Medulla oblongata (tissue), 1 donor: ENCODE measurements at regions not wholly inside any gene's neighbourhood (a gene's known extent, or its start where the extent isn't known, plus 50 kb on each side); places are given as distances from the start of the nearest gene placed in this dataset.

Experiments
- DNase-seq: peaks from one replicate; pipeline ENCODE4 v3.0.0-alpha.2; 2015; ENCODE audit errors: extremely low spot score

- DNase-seq, result no peak
Observed at GRCh38 chr16:62573466-62573865, 537.2 kb upstream of the CDH8 start.

- no peak for DNase-seq
Observed at GRCh38 chr16:62568926-62569325, 532.7 kb upstream of the CDH8 start.

DNA sequence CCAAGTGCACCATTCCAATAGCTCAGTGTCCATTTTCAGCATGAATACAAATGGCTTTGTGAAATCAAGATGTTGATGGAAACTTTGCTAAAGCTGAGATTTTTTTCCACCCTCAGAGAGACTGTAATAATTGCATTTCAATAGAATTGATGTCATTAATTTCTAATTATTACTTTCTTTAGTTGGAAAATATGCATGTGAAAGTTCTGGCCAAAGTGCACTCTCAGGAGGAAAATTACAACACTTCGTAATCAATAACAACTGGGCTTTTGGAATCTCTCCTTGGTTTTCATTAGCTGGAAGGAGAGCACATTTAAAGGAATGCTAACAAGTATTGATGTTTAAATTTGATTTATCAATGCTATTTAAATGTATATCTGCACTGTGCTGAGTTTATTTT lies 529.5 kb upstream of the CDH8 start:
- no peak for DNase-seq

DNA sequence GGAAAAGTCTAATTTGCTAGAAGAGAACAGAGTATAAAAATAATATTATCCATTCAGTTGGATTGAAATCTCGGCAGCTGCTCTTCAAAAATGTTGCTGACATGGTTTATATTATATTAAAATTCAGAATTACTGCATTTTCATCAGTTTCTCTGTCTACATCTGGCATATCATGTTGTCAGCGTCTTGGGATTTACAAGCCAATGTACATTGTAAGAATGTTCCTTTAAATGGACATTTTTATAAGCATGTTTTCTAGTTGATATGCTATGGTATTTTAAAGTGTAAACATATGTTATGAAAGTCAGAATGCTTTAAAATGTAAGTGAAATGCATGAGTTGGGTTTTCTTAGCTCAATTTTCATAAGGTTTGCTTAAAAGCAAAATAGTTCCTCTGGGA lies 528.1 kb upstream of the CDH8 start:
- DNase-seq, result no peak

DNA sequence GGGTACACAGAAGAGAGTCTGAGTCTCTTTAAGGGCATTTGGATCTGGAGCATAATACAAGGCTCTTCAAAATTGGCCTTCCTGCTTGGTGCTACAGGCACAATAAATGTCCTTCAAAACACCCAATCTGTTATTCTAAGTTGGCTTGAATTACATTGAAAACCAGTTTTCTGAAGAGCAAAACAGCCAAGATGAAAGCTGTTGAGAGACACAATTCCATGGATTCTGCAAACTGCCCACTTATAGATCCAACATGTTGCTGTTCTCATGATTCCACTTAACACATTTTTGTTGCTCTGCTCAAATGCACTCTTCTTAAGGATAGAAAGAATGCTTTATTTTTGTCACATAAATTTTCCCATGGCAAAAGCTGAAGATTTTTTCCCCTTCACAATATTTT lies 525.9 kb upstream of the CDH8 start:
- no peak for DNase-seq

- DNase-seq, result peak; percentile 68
Observed at GRCh38 chr16:62549875-62550274, 513.6 kb upstream of the CDH8 start.

DNA sequence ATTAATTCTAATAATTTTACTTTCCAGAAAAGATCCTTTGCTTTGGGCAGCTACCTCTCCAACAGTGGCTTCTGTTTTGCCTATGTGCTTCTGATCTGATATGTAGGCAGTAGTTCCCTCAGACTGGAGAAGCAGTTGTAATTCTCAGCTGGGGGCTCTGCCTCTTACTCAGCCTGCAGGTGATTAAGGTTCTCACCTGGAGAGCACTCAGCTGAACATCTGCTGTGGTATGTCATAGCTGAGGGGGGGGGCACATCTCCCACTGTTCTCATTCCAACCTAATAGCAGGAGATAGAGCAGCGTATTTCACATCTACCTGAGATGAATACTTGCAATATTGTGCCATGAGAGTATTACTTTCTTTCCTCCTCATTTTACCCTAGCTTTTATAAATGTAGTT lies 511.9 kb upstream of the CDH8 start:
- DNase-seq, result no peak

DNA sequence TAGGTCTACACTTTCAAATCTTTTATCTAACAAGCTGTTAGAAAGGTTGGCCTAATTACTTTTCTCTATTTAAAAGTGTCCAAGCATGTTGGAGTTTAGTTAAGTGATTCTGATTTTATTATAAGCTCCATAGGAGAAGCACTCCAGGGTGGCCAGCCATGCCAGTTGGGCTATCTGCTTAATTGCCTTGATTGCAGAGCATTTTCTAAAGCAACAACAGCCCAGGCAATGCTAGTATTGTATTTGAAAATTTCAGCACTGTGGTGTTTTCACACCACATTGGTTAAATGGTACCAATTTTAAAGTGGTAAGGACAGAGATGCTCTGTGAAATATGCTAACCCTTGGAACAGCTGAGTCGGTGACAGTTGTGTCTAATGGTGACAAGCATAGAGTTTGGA lies 510.5 kb upstream of the CDH8 start:
- no peak for DNase-seq

DNA sequence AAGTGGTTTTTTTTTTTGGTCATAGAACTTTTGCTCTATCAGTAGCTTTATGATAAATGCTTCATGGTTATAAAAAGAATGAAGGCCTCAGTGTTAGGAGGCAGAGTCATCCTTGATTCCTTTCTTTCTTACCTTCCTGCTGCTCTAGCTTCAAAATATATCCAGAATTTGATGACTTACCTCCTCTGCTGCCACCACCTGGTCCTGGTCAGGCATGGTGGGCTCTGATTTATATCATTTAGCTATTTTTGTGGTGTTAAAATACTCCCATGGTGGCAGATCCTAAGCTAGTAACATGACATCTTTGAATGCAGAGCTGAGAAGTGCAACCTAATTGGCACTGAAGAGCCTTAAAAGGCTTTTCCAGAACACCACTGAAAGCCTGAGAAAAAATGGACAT lies 508.8 kb upstream of the CDH8 start:
- no peak for DNase-seq

DNA sequence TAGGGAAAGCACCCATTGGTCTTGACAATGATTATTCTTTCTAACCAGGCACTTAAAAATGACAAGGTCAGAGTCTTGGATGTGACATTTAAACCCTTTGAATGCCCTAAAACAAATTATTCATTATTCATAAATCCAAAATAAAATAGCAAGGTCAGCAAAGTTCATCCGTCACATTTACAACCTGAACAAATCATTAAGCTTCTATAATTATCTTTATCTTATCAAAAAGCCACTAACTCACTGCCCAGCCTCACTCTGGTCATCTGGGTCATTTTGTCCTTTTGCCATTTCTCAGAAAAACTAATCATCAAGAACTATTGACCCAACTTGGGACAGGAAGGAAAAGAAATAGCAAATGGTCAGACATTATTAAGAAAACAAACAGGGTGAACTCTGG lies 507.3 kb upstream of the CDH8 start:
- DNase-seq, result no peak

DNA sequence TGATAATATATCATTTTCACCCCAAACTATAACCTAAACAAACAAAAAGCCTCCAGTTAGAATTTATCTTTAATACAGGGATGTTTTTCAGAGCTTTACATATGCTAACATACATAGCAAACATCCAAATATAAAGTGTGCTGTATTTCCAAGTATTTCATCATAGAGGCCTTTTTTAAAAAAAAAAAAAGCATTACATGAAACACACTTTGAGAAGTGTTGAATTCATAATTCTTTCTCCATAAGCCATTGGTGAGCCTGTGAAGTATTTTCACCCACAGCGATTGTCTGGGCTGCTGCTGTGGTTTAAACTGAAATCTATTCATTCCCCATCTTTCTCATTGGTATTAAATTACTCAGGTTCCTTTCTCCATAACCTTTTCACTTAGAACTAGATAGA lies 503.4 kb upstream of the CDH8 start:
- DNase-seq, result no peak

- no peak for DNase-seq
Observed at GRCh38 chr16:62530426-62530825, 494.2 kb upstream of the CDH8 start.

- no peak for DNase-seq
Observed at GRCh38 chr16:62516001-62516400, 479.8 kb upstream of the CDH8 start.

DNA sequence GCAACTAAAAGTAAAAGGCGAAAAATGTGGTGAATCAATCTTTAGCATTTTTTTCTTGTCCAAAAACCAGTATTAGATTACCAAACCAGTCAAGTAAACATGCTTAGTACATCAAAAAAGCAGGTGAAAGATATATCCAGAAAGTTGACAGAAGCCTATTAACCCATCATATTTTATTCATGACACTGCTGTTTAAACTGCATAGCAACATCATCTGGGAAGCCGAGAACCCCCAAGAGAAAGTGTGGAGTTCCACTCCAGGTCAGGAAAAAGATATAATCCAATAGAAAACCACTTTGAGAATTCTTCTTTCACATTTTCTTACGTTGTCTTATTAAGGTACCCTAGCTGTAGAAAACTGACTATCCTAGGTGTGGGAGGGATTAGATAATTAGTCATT lies 466.8 kb upstream of the CDH8 start:
- no peak for DNase-seq

DNA sequence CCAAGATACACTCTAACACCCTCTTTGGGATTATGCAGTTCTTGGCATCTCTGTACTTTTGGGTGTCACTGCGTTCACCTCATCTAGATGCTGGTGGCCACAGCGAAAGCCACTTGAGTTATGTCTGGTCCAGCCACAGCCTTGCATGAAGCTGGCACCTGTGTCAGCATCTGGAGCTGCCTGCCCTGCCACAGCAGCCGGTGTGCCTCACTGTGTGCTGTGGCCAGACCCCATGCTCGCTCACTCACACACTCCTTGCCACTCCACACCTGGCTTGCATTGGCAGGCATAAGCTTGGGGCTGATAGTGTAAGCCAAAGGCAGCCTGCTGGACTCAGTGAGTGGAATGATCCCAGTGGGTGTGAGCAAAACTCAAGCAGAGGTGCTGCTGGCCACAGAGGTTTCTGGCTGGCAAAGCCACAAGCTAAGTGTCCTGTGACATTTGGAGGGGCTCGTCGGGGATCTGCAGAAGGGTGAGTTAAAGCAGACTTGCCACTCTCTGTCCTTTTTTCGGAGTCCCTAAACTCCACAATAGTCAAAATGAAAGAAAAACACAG lies 442.7 kb upstream of the CDH8 start:
- DNase-seq, result no peak

DNA sequence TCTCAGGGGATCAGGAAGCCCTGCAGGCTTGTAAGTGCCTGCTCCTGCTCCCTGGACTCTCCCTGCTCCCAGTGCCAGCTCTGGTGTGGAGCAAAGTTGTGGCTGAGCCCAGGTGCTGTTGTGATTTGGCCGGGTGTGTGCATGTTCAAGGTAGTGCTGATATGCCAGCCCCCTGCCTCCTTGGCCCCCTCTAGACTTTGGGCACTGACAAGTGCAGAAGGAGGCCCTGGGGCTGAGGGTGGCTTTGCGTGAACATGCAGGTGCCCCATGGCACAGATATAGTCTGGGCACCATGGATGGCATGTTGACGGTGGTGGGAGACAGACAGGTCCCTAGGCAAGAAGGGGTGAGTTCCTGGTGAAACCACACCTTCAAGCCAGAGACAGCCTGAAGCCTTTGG lies 441.6 kb upstream of the CDH8 start:
- DNase-seq, result no peak

- DNase-seq, result no peak
Observed at GRCh38 chr16:62475573-62475972, 439.3 kb upstream of the CDH8 start.

DNA sequence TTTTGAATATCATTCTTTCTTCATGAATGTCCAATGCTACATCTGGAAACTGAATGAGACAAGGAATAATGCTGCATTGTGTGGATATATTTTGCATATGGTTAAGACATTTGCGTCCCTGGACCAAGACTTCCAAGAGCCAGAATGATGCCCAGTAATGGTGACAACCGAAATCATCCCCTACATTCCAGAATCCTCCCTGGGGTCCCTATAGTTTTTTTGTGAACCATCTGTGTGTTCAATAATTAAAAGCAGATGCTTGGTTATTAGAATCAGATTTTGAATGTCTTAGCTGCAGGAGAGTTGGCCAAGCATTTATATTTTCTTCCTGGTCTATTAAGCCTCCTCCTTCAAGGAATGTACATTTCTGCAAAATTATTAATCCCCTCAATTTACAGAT lies 426.7 kb upstream of the CDH8 start:
- DNase-seq, result no peak

DNA sequence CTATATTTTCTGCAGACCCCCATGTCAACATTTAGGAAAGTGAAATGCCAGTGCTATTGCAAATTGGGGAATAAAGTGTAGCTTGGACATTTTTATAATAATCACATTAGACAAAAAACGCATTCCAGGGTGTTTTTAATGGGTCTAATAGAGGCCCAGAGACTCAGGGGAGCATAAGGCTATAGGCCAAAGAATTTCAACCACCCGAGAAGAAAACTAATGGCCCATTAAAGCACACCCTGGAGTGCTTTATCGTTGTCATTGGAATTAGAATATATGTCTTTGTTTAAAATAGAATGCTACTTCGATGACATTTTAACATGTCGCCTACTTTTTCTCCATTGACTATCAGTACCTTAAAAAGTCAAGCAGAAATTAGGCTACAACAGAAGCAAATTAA lies 414.1 kb upstream of the CDH8 start:
- no peak for DNase-seq

DNA sequence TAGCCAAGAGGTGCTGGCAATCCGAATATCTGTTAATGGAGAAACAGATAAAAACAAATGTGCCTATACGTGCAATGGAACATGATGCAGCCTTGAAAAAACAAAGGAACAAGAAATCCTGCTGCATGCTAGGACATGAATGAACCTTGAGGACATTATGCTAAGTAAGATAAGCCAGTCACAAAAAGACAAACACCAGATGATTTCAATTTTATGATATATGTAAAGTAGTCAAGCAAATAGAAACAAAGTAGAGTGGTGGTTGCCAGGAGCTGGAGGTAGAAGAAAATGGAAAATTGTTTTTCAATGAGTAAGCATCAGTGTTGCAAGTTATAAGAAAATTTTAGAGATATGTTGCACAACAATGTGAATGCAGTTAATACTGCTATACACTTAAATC lies 409.7 kb upstream of the CDH8 start:
- no peak for DNase-seq

- DNase-seq, result no peak
Observed at GRCh38 chr16:62424206-62424605, 388.0 kb upstream of the CDH8 start.

GRCh38 chr16:62408760-62409159 lies 372.5 kb upstream of the CDH8 start:
- DNase-seq, result no peak

GRCh38 chr16:62406387-62406786 lies 370.1 kb upstream of the CDH8 start:
- DNase-seq, result no peak

DNA sequence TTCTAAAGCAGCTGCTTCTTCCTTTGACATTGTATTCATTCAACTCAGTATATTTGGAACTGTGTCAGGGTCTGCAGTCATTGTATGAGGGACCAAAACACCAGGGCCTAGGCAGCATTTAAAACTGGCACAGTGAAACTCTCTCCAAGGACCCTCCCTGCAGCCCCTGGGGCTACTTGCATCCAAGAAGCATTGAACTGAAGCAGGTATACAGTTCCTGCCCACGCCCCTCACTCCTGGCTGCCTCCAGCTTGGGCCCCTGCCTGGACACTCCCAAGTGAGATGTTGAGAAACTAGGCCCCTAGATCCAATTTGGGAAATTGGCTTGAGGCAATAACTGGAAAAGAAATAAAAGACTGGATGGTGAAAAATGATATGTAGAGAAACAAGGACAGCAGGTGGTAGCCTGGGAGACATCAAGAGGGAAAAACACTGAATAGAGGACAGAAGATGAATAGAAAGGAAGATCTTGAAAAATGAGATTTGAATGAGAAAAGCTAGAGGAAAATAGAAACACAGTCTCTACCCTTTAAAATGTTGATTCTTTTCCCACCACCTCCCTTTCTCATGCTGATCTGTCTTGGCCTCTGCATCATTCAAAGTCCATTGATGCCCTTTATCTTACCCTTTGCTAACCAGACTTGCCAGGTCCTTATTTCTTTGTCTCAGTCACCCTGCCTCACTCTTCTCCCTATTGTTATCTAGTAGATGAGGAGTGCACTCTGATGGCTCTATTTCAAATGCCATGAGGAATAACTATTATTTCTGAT lies 368.8 kb upstream of the CDH8 start:
- no peak for DNase-seq
